ENCODE measurements at regions not wholly inside any gene's neighbourhood (a gene's known extent, or its start where the extent isn't known, plus 50 kb on each side); places are given as distances from the start of the nearest gene placed in this dataset.

DNA sequence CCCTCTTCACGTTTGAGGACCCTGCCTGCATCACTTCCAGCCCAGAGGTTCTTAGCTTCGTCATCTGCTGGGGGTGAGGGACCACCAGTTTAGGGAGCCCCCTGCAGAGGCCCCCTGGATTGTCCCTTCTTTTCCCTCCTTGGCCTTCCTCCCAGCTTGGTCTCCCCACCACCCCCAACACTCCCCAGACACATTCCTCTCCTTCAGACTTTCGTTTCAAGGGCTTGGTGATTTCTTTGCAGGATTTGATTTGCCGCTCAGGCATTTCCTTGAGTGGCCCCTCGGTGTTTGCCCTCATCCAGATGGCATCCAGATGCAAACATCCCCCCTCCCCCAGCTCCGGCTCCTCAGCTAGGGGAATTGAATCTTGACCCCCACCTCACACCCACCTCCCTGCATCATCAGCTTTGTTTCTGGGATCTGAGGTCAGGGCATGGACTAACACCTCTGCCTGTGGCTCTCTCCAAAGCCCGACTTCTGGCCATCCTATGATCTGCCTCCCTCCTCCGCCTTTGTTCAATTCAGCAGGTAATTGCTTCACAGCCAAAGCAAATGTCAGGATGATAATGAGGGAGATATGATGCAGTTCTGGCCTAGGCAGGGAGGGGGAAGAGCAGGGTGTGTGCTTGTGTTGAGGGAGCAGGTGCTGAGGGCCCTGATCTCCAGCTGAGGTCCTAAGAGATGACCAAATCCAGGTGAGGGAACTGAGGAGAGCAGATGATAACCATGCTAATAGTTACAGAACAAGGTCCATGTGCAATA lies 141.5 kb downstream of the VEGFA start (continued):
- no peak for TF ChIP-seq ZNF280B (CRISPR knock-in tag; IDR thresholded peaks at IDR 0.05; ENCODE audit: borderline replicate concordance)
- TF ChIP-seq MIXL1 (CRISPR knock-in tag; IDR thresholded peaks at IDR 0.05), result peak; percentile 47; the same call in 1 of the 2 replicates
- no peak for TF ChIP-seq MAZ (IDR thresholded peaks at IDR 0.05; ENCODE audit: borderline replicate concordance, low read depth, low read length)
- no peak for TF ChIP-seq MAZ (CRISPR knock-in tag; IDR thresholded peaks at IDR 0.05; ENCODE audit: low read depth)
- TF ChIP-seq ZNF713 (CRISPR knock-in tag; IDR thresholded peaks at IDR 0.05), result no peak
- TF ChIP-seq ZNF574 (CRISPR knock-in tag; IDR thresholded peaks at IDR 0.05), result peak; percentile 27; the same call in 1 of the 2 replicates
- TF ChIP-seq ZNF207 (IDR thresholded peaks at IDR 0.05; ENCODE audit: borderline replicate concordance), result no peak
- TF ChIP-seq CHD2 (IDR thresholded peaks at IDR 0.05; ENCODE audit: low read depth, low read length), result no peak
- 0 out of 4 replicates have a peak, but pooled peaks have one; percentile 7 to 37 for TF ChIP-seq EP300 (IDR thresholded peaks at IDR 0.05; ENCODE audit: low read depth in 2 of 2, low read length in 2 of 2)
- no peak for TF ChIP-seq EP300 (CRISPR knock-in tag; IDR thresholded peaks at IDR 0.05; ENCODE audit: borderline replicate concordance)
- no peak for TF ChIP-seq ZBTB4 (CRISPR knock-in tag; IDR thresholded peaks at IDR 0.05; ENCODE audit: borderline replicate concordance)
- no peak for TF ChIP-seq ZNF333 (CRISPR knock-in tag; IDR thresholded peaks at IDR 0.05; ENCODE audit: borderline replicate concordance)
- TF ChIP-seq MNT (IDR thresholded peaks at IDR 0.05), result no peak
- 0 out of 2 replicates have a peak, but pooled peaks have one; percentile 6 for TF ChIP-seq ELF3 (CRISPR knock-in tag; IDR thresholded peaks at IDR 0.05)
- TF ChIP-seq UBTF (CRISPR knock-in tag; IDR thresholded peaks at IDR 0.05), result peak; percentile 20; the same call in 1 of the 2 replicates
- peak; percentile 7; the same call in 1 of the 2 replicates for TF ChIP-seq RARA (CRISPR knock-in tag; IDR thresholded peaks at IDR 0.05)
- no peak for TF ChIP-seq RFXANK (CRISPR knock-in tag; IDR thresholded peaks at IDR 0.05)
- 0 out of 2 replicates have a peak, but pooled peaks have one; percentile 12 for TF ChIP-seq FOSL2 (CRISPR knock-in tag; IDR thresholded peaks at IDR 0.05)
